Hematopoietic multipotent progenitor cell treated with erythropoietin and hydrocortisone succinate and interleukin-3 and kit ligand, for 15 days (in vitro differentiated cells): ENCODE measurements at regions not wholly inside any gene's neighbourhood (a gene's known extent, or its start where the extent isn't known, plus 50 kb on each side); places are given as distances from the start of the nearest gene placed in this dataset.

ENCODE experiments used
- DNase-seq: peaks from one replicate; pipeline ENCODE4 v3.0.0-alpha.2; 2015; ENCODE audit warnings: low spot score

- DNase-seq, result no peak
These were observed 336.6 kb upstream of the TBC1D5 start for GRCh38 chr3:18079062-18079461.

DNA sequence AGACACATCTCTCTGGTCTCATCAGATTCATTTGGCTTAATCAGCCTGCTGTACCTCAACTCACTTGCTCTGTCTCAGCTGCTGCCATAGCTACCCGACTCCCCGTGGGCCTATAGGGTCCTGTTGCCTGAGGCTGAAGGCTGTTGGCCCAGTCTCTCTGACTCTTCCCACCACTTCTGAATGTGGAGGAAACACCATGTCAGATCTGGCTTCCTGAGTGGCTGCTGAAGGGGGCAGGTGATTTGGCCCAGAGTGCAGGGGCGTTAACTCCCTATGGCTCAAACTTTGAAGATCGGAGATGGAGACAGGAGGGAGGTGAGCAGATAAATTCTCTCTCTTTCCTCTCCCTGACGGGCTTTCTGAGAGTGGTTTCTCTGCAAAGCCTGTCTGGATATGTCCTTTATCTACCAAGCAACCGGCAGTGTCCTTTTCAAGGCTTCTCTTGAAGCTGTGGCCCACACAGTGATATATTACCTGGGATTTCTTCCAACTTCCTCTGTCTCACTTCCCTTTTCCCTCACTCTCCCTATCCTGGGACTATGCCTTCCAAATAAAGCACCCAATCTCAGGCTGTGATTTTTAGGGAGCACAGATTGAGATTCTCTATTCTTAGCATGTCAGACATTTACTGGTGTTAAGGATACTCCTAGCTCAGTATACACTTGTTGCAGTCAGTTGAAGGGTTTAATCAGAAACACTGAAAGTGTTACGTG is 334.9 kb upstream of the TBC1D5 start:
- DNase-seq, result no peak

GRCh38 chr3:18076301-18076700 is 333.9 kb upstream of the TBC1D5 start:
- no peak for DNase-seq

- no peak for DNase-seq
These were observed 333.4 kb upstream of the TBC1D5 start for GRCh38 chr3:18075799-18076198.

GRCh38 chr3:18071833-18072232 is 329.4 kb upstream of the TBC1D5 start:
- no peak for DNase-seq

- DNase-seq, result no peak
These were observed 328.5 kb upstream of the TBC1D5 start for GRCh38 chr3:18070944-18071343.

- no peak for DNase-seq
These were observed 327.8 kb upstream of the TBC1D5 start for GRCh38 chr3:18070231-18070630.

DNA sequence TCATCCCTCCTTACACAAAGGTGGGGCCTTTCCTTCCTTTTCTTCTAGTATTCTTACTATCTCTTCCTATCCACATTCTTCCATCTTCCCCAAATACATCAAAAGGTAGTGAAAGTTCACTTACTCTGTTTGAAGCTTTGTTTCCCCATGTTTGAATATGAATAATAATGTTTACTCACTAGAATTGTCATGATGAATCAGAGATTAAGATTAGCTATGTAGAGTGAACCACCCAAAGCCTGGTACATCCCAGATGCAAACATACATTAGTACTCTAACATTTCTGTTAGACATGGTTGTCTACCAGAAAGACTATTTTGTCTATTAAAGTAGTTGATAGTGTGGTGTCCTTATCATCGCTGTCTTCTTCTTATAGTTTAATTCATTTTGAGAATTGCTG is 327.1 kb upstream of the TBC1D5 start:
- DNase-seq, result no peak

- DNase-seq, result no peak
These were observed 324.6 kb upstream of the TBC1D5 start for GRCh38 chr3:18066899-18067582.

DNA sequence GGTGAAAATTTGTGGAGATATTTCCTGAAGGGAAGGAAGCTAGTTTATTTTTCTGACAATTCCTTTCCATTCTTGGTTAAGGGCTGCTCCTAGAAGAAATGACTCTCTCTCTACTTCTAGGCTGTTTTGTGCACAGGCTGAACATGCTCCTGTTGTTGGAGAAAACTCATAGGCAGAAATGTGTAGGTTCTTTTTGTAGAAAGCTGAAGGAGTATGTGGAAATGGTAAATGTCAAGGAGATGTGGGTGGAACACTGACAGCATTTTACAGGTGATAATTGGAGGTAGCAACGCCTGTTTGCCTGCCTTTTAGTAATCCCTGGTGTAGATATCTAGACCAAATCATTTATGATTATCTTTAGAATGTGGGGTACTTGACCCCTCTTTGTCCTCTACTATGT is 322.2 kb upstream of the TBC1D5 start:
- no peak for DNase-seq

DNA sequence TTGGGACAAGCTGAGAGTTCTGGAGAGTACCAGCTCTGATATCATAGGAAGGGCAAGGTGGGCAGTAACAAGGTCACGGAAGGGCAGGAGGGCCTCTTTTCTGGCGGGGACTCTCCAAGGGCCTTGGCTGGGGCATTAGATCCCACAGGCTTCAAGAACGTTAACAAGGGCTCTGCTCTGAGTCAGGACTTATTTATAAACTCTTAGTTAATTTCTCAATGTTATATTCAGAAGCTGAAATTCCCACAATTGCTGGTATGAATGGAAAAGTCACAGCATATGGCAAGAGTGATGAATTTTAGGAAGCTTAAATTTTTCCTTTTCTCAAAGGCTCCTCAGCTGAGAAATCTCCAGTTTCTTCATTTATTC is 320.2 kb upstream of the TBC1D5 start:
- DNase-seq, result no peak

DNA sequence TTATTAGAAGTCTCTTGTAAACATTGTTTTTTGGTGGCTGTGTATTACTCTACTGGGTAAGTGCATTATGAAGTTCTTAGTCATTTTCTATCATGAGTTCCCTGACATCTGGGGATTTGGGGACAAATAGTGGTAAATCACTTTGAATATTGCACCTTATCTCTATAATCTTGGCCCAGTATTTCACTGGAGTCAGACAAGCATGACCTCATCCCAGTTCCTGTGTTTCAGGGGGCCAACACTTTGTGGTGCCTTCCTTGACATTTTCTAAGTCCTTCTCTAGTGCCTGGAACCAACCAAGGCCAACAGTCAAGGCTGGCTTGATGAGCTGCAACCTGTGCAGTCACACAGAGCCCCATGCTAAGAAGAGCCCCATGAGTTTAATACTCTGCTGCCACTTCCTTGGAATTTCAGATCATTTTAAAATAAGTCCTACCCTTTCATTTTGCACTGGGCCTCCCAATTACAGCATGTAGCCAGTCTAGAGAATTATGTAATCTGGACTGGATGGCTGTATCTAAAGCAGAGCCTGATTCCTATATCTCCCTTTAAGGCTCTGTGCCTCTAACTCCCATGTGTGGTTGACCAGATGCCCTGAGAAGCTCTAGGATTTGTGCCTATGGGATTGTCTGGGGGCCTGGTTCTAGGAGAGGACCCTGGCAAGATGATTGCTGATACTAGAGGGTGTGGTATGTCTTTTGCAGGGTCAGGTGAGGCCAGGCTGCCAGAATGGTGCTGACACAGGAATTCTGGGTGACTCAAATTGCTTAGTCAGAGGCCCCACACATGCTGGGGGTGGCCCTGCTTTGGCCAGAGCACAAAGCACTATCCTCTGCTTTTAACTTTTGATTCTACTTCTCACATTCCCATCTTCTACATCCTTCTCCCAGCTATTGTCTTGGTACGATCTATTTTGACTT is 319.6 kb upstream of the TBC1D5 start:
- no peak for DNase-seq

GRCh38 chr3:18058666-18059065 is 316.2 kb upstream of the TBC1D5 start:
- DNase-seq, result no peak

- DNase-seq, result no peak
These were observed 315.1 kb upstream of the TBC1D5 start for GRCh38 chr3:18057471-18058091.

GRCh38 chr3:18054625-18055024 is 312.2 kb upstream of the TBC1D5 start:
- DNase-seq, result no peak

DNA sequence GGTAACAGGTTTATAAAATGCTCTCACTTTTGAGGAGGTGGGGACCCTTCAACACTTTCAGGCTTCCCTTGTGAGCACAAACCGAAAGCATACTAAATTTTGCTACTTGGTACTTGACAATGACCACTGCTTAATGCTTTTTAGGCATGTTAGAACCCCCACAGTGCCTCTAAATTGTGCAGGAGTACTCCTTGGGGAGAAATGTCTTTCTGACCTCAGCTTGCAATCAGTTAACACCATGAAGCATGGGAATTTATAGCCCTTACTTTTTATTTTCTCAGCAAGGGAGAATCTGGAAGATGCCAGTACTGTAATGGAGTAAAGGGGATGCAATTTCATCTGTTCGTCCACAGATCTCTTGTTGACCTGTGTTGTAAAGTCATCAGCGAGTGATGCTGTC is 308.9 kb upstream of the TBC1D5 start:
- DNase-seq, result no peak

- no peak for DNase-seq
These were observed 306.7 kb upstream of the TBC1D5 start for GRCh38 chr3:18049096-18049495.

- DNase-seq, result no peak
These were observed 304.6 kb upstream of the TBC1D5 start for GRCh38 chr3:18047052-18047451.

DNA sequence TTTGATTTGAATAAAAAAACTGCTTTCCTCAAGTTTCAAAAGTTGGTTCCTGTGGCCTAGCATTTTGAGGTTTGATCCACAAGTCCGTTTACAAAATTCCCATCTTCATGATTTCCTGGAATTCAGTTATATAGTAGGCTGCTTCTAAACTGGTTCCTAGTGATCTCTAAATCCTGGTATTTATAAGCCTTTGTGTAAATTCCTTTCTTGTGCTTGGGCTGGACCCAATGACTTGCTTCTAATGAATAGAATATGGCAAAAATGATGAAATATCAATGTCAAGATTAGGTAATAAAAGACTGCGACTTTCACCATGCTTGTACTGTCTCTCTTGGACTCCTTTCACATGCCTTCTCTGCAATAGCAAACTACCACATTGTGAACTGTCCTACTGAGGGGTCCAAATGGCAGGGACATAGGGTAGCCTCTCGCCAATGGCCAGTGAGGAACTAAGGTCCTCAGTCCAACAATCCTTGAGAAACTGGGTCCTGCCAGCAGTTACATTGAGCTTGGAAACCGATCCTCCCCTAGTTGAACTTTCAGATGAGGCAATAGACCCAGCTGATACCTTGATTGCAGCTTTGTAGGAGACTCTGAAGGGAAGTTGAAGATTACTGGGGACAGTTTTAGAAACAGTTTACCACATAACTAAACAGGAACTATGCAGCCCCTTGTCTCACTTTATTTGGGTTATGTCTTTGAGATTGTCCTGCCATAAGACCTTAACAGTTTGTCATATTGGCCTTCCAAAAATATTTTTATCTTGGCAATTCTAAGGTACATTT is 303.9 kb upstream of the TBC1D5 start:
- no peak for DNase-seq

DNA sequence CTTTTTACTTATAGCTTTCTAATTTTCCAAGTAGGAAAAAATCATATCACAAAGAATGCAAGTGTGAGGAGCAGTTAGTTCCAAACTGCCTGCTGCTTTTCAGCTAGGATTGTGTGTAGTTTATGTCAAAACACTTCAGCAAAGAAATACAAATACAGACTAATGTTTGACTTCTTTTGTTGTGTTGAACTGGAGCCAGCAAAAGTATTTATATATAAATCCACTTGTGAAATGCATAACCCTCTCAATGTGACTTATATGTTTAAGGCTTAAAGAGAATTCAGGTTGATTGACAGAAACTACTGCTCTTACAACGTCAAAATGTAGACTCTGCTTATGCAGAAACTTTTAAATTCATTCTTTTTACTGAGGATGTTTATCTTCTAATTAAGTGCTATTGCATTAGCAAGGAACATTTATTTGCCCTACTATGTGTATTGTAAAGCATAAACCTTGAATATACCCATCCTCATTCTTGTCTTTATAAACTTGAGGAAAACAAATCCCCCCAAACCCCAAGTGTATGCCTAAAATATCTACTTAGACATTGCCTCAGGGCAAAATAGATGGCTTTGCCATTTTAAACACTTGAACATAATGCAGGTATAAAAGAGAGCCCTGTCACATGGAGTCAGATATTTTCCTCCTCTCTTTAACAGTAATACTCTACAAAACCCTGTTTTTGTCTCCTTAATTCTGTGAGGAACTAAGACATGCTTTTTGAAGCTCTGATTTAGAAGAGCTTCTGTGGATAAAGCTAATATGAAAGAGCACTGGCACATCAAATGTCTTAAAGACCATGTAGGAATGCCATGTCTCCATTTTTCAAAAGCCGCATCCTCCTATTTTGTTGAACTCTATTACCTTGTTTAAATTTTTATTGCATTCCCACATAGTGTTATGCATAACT is 302.8 kb upstream of the TBC1D5 start:
- DNase-seq, result no peak

DNA sequence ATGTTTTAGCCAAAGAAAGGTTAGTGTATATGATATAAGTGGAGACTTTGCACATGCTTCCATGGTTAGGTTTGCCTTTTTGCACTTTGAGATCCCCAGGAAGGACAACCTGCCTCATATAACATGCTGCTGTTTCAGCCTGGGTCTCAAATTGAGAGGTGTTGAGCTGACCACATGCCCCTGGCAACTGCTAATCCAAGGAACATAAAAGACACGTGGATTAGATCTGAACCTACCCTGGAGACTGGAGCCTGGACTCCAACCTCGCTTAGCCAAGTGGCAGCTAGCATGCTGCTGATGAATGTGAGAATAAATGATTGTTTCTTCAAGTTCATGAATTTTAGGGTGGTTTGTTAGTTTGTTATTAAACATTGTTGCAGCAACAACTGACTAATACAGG is 301.8 kb upstream of the TBC1D5 start:
- DNase-seq, result no peak
